ENCODE measurements at regions not wholly inside any gene's neighbourhood (a gene's known extent, or its start where the extent isn't known, plus 50 kb on each side); places are given as distances from the start of the nearest gene placed in this dataset.

GRCh38 chr21:22046576-22046975, 1048.4 kb downstream of the NCAM2 start:
- intact Hi-C loops (cut with micrococcal nuclease) = no loop called here
- no peak overlapping the region for H3K27ac ChIP-seq (ENCODE audit: low read length)
- H3K9me3 Mint-ChIP-seq = peaks cover 6 to 9% of the 10 kb centered on the region in 2 donors
- H3K9me3 ChIP-seq (ENCODE audit: control insufficient read depth, insufficient read depth, low read length) = no peaks in the 10 kb centered on the region
- no peak for DNase-seq
- H3K27me3 Mint-ChIP-seq (ENCODE audit: low read depth in 2 of 2) = no peaks in the 10 kb centered on the region
- no peaks in the 10 kb centered on the region for H3K4me1 ChIP-seq (ENCODE audit: control insufficient read depth, insufficient read depth, low read length)
- no peak overlapping the region for H3K4me3 Mint-ChIP-seq
- TF ChIP-seq CTCF (IDR thresholded peaks at IDR 0.05) = no peak
- no peak overlapping the region for H3K4me3 ChIP-seq (ENCODE audit: low read length)
- H3K36me3 Mint-ChIP-seq = peaks cover 6% of the 10 kb centered on the region
- H3K4me1 Mint-ChIP-seq = no peaks in the 10 kb centered on the region
- no peaks in the 10 kb centered on the region for H3K36me3 ChIP-seq (ENCODE audit: control insufficient read depth, insufficient read depth, low read length)
- no peak for ATAC-seq
- H3K27ac Mint-ChIP-seq = no peak overlapping the region
- H3K27me3 ChIP-seq (ENCODE audit: control insufficient read depth, insufficient read depth, low read length) = no peaks in the 10 kb centered on the region

GRCh38 chr21:22056904-22057303, 1058.7 kb downstream of the NCAM2 start:
- no peak overlapping the region for H3K27ac ChIP-seq (ENCODE audit: low read length)
- H3K27ac Mint-ChIP-seq = no peak overlapping the region
- WGBS (ENCODE audit: insufficient coverage) = 76% methylated on average over 5 of the region's 5 CpGs

GRCh38 chr21:22062472-22063139, 1064.4 kb downstream of the NCAM2 start:
- H3K9me3 Mint-ChIP-seq = peaks cover 23 to 27% of the 10 kb centered on the region in 2 donors
- H3K4me1 Mint-ChIP-seq = no peaks in the 10 kb centered on the region
- Histone ChIP-seq H3K9me3 (ENCODE audit: control insufficient read depth, insufficient read depth, low read length) (no peaks in the 10 kb centered on the region), H3K4me3 (ENCODE audit: low read length) (no peak overlapping the region), H3K4me1 (ENCODE audit: control insufficient read depth, insufficient read depth, low read length) (no peaks in the 10 kb centered on the region), H3K27ac (ENCODE audit: low read length) (no peak overlapping the region), H3K27me3 (ENCODE audit: control insufficient read depth, insufficient read depth, low read length) (no peaks in the 10 kb centered on the region), H3K36me3 (ENCODE audit: control insufficient read depth, insufficient read depth, low read length) (no peaks in the 10 kb centered on the region)
- no peak overlapping the region for H3K4me3 Mint-ChIP-seq
- ATAC-seq (no peak), DNase-seq (no peak)
- intact Hi-C loops (cut with micrococcal nuclease) = no loop called here
- no peaks in the 10 kb centered on the region for H3K27me3 Mint-ChIP-seq (ENCODE audit: low read depth in 2 of 2)
- H3K36me3 Mint-ChIP-seq = peaks cover 31% of the 10 kb centered on the region
- no peak for TF ChIP-seq CTCF (IDR thresholded peaks at IDR 0.05)
- H3K27ac Mint-ChIP-seq = no peak overlapping the region

More at GRCh38 chr21:22056904-22057303, 1058.7 kb downstream of the NCAM2 start:
- no peaks in the 10 kb centered on the region for H3K27me3 ChIP-seq (ENCODE audit: control insufficient read depth, insufficient read depth, low read length)
- no peak for TF ChIP-seq CTCF (IDR thresholded peaks at IDR 0.05)
- Mint-ChIP-seq H3K27me3 (ENCODE audit: low read depth in 2 of 2) (no peaks in the 10 kb centered on the region), H3K4me1 (no peaks in the 10 kb centered on the region), H3K4me3 (no peak overlapping the region), H3K36me3 (peaks cover 8% of the 10 kb centered on the region), H3K9me3 (peaks cover 12 to 16% of the 10 kb centered on the region in 2 donors)
- no peak for ATAC-seq
- H3K36me3 ChIP-seq (ENCODE audit: control insufficient read depth, insufficient read depth, low read length) = no peaks in the 10 kb centered on the region
- intact Hi-C loops (cut with micrococcal nuclease) = no loop called here
- DNase-seq = no peak
- H3K4me1 ChIP-seq (ENCODE audit: control insufficient read depth, insufficient read depth, low read length) = no peaks in the 10 kb centered on the region
- H3K4me3 ChIP-seq (ENCODE audit: low read length) = no peak overlapping the region
- no peaks in the 10 kb centered on the region for H3K9me3 ChIP-seq (ENCODE audit: control insufficient read depth, insufficient read depth, low read length)

GRCh38 chr21:22063140-22063539, 1064.9 kb downstream of the NCAM2 start:
- Histone ChIP-seq H3K4me1 (ENCODE audit: control insufficient read depth, insufficient read depth, low read length) (no peaks in the 10 kb centered on the region), H3K4me3 (ENCODE audit: low read length) (no peak overlapping the region), H3K9me3 (ENCODE audit: control insufficient read depth, insufficient read depth, low read length) (no peaks in the 10 kb centered on the region), H3K27ac (ENCODE audit: low read length) (no peak overlapping the region), H3K36me3 (ENCODE audit: control insufficient read depth, insufficient read depth, low read length) (no peaks in the 10 kb centered on the region), H3K27me3 (ENCODE audit: control insufficient read depth, insufficient read depth, low read length) (no peaks in the 10 kb centered on the region)
- Mint-ChIP-seq H3K4me1 (no peaks in the 10 kb centered on the region), H3K9me3 (peaks cover 23 to 27% of the 10 kb centered on the region in 2 donors), H3K36me3 (peaks cover 31% of the 10 kb centered on the region), H3K4me3 (no peak overlapping the region), H3K27ac (no peak overlapping the region), H3K27me3 (ENCODE audit: low read depth in 2 of 2) (no peaks in the 10 kb centered on the region)
- WGBS (ENCODE audit: insufficient coverage) = 70% methylated on average over 1 of the region's 2 CpGs
- TF ChIP-seq CTCF (IDR thresholded peaks at IDR 0.05) = no peak
- ATAC-seq (no peak), DNase-seq (no peak)
- intact Hi-C loops (cut with micrococcal nuclease) = no loop called here

Data from natural killer cell (primary cell).